Suprapubic skin (tissue), 4 donors: ENCODE measurements at regions not wholly inside any gene's neighbourhood (a gene's known extent, or its start where the extent isn't known, plus 50 kb on each side); places are given as distances from the start of the nearest gene placed in this dataset.

Experiments
- CTCF ChIP-seq, 2 donors: fragments of 200-600 bp in 1 of 2; fragments of 450-650 bp in 1 of 2; sonication (generic) in 1 of 2; IDR thresholded peaks; one replicate each; pipeline ENCODE4 v1.5.1; 2016 to 2019; ENCODE audit warnings: antibody characterized with exemption in 2 of 2, mild to moderate bottlenecking in 1 of 2, moderate library complexity in 1 of 2
- EP300 ChIP-seq: sonication (generic); formaldehyde crosslinking; IDR thresholded peaks from one replicate; pipeline ENCODE4 v1.6.1; 2017; ENCODE audit warnings: antibody characterized with exemption
- POLR2A ChIP-seq, 2 donors: fragments of 450-650 bp; IDR thresholded peaks; one replicate each; pipeline ENCODE4 v1.6.1; 2017; ENCODE audit warnings: antibody characterized with exemption in 2 of 2, mild to moderate bottlenecking in 2 of 2, moderate library complexity in 2 of 2
- POLR2AphosphoS5 ChIP-seq, 3 donors: sonication (generic); formaldehyde crosslinking; IDR thresholded peaks; one replicate each; pipeline ENCODE4 v1.6.1; 2017; ENCODE audit warnings: antibody characterized with exemption in 3 of 3

- TF ChIP-seq CTCF (IDR thresholded peaks at IDR 0.05) (no peak), POLR2AphosphoS5 (IDR thresholded peaks at IDR 0.05) (no peak), POLR2A (IDR thresholded peaks at IDR 0.05) (no peak), EP300 (no peak)
Measured at GRCh38 chr6:14354919-14355572, 237.5 kb downstream of the CD83 start.
